Uterus (tissue), 2 donors: ENCODE measurements at regions not wholly inside any gene's neighbourhood (a gene's known extent, or its start where the extent isn't known, plus 50 kb on each side); places are given as distances from the start of the nearest gene placed in this dataset.

Experiments
- POLR2A ChIP-seq, 2 donors: fragments of 450-650 bp; IDR thresholded peaks; one replicate each; pipeline ENCODE4 v1.6.1; 2016; ENCODE audit warnings: antibody characterized with exemption in 2 of 2, mild to moderate bottlenecking in 1 of 2, moderate library complexity in 1 of 2
- TF ChIP-seq, protein P1 (sequence below), 4 experiments: fragments of 200-600 bp in 2 of 4; fragments of 450-650 bp in 2 of 4; sonication (generic) in 2 of 4; IDR thresholded peaks; one replicate each; pipeline ENCODE4 v1.5.1; 2016 to 2019; ENCODE audit warnings: antibody characterized with exemption in 4 of 4, mild to moderate bottlenecking in 2 of 4, moderate library complexity in 1 of 4

DNA sequence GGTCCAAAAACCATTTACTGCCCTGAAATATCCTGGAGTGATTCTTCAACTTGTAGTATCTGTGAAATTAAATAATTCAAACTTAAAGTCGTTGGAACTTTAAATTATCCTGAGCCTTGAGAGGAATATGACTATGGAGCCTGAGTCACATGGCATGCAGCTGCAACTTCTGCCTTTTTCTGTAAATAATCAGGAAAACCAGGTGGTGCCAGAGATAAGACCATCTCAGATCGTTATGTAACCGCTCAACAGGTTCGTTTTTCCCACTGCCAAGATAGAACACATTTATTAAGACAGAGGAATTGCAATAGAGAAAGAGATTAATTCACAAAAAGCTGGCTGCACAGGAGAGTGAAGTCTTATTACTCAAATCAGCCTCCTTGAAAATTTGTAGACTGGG, 876.5 kb downstream of the SUCLG1 start:
- TF ChIP-seq, protein P1, sequence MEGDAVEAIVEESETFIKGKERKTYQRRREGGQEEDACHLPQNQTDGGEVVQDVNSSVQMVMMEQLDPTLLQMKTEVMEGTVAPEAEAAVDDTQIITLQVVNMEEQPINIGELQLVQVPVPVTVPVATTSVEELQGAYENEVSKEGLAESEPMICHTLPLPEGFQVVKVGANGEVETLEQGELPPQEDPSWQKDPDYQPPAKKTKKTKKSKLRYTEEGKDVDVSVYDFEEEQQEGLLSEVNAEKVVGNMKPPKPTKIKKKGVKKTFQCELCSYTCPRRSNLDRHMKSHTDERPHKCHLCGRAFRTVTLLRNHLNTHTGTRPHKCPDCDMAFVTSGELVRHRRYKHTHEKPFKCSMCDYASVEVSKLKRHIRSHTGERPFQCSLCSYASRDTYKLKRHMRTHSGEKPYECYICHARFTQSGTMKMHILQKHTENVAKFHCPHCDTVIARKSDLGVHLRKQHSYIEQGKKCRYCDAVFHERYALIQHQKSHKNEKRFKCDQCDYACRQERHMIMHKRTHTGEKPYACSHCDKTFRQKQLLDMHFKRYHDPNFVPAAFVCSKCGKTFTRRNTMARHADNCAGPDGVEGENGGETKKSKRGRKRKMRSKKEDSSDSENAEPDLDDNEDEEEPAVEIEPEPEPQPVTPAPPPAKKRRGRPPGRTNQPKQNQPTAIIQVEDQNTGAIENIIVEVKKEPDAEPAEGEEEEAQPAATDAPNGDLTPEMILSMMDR (IDR thresholded peaks at IDR 0.05) = no peak
- no peak for TF ChIP-seq POLR2A (IDR thresholded peaks at IDR 0.05)
